ENCODE measurements at regions not wholly inside any gene's neighbourhood (a gene's known extent, or its start where the extent isn't known, plus 50 kb on each side); places are given as distances from the start of the nearest gene placed in this dataset.

GRCh38 chr20:12203399-12203798, 285.7 kb downstream of the BTBD3 start:
- no peak for TF ChIP-seq EZH2 (IDR thresholded peaks at IDR 0.05; ENCODE audit: borderline replicate concordance, low read depth, low read length)
- no peak for TF ChIP-seq RERE (CRISPR knock-in tag; IDR thresholded peaks at IDR 0.05; ENCODE audit: borderline replicate concordance)
- TF ChIP-seq SAFB2 (IDR thresholded peaks at IDR 0.05; ENCODE audit: borderline replicate concordance, low read depth, low read length, severe bottlenecking) = no peak
- TF ChIP-seq ZNF740 (CRISPR knock-in tag; IDR thresholded peaks at IDR 0.05) = no peak
- no peak for TF ChIP-seq ZNF740 (tag; IDR thresholded peaks at IDR 0.05)
- TF ChIP-seq JUNB (CRISPR knock-in tag; conservative IDR thresholded peaks at IDR 0.05) = no peak
- TF ChIP-seq SIN3A (IDR thresholded peaks at IDR 0.05; ENCODE audit: borderline replicate concordance in 2 of 2, control insufficient read depth in 1 of 2, low read depth in 2 of 2, low read length in 2 of 2) = no peak
- TF ChIP-seq ZNF263 (CRISPR knock-in tag; IDR thresholded peaks at IDR 0.05; ENCODE audit: borderline replicate concordance) = no peak
- no peak for TF ChIP-seq CTCF (IDR thresholded peaks at IDR 0.05 in 2 of 3, conservative IDR thresholded peaks at IDR 0.05 in 1 of 3; ENCODE audit: insufficient read depth in 2 of 3, low read depth in 1 of 3, low read length in 3 of 3)
- TF ChIP-seq TAL1 (IDR thresholded peaks at IDR 0.05) = no peak
- no peak for TF ChIP-seq BCLAF1 (IDR thresholded peaks at IDR 0.05; ENCODE audit: borderline replicate concordance in 1 of 2, control insufficient read depth in 1 of 2, low read depth in 2 of 2, low read length in 1 of 2)
